ENCODE measurements at regions not wholly inside any gene's neighbourhood (a gene's known extent, or its start where the extent isn't known, plus 50 kb on each side); places are given as distances from the start of the nearest gene placed in this dataset.
A peak's percentile ranks its signal among the peaks of the same experiment; 100 is the strongest.

DNA sequence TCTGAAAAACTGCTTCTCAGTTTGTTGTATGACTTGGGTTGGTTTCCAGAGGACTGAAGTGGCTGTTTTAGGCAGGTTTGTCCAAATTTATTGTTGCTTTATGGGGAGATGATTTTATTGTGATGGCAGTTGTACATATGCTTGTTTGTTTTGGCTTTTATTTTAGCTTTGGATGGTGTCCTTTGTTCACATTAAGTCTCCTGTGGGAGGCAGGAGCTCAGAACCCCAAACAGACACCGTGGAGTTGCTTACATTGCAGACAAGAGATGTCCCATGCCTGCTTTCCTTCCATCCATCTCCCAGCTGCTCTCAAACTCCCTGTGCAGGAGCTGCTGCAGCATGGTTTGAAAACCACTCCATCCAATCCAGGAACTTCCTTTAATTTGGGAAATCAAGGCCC, 414.7 kb downstream of the LPIN1 start:
- H3K4me3 ChIP-seq, result no peak overlapping the region
- no peaks in the 10 kb centered on the region for H3K36me3 ChIP-seq
- no peak for TF ChIP-seq CTCF (IDR thresholded peaks at IDR 0.05; ENCODE audit: borderline replicate concordance)
- peaks cover 9% of the 10 kb centered on the region for H3K4me1 ChIP-seq
- no peaks in the 10 kb centered on the region for H3K27me3 ChIP-seq (ENCODE audit: low read depth)
- no peaks in the 10 kb centered on the region for H3K9me3 ChIP-seq (replicated peaks)
- intact Hi-C loops (cut with micrococcal nuclease), result no loop called here
- H3K27ac ChIP-seq (replicated peaks), result no peak overlapping the region
- no peak for DNase-seq

DNA sequence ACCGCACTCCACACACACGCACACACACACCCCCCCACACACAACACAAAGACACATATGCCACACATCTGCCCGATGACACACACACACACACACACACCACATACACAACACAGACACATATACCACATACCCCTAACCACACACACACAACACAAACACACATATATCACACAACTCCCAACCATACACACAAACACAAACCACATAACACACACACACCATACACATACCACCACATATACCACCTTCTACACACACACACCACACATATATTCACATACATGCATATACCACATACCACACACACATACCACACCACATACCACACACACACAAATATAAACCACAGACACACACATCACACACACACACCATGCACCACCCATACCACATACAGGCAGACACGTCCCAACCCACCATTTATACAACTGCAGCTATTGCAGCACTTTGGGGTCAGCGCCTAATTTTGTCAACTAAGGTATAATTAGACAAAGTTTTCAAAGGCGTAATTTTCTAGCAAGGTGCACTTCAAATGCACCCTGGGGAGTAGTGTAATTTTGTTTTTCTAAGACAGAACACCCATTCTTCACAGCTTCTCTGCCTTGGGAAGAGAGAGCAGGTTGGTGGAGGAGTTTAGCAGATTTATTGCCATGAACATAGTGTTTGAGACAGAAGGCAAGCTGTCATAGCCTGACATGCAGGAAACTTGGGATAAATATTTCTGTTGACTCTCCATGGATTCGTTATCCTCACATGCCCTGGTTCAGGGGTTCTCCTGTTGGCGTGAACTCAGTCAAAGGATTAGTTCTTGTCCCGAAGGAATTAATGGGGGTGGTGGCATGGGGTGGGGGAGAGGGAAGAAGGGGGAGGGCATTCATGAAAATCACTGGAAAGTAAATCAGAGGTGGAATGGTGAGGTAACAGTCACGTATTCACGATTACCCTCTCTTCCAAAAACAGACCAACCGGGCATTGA, 416.1 kb downstream of the LPIN1 start:
- no peaks in the 10 kb centered on the region for H3K9me3 ChIP-seq (replicated peaks)
- no peaks in the 10 kb centered on the region for H3K27me3 ChIP-seq (ENCODE audit: low read depth)
- H3K4me1 ChIP-seq, result no peaks in the 10 kb centered on the region
- H3K4me3 ChIP-seq, result no peak overlapping the region
- no peak for TF ChIP-seq CTCF (IDR thresholded peaks at IDR 0.05; ENCODE audit: borderline replicate concordance)
- no peaks in the 10 kb centered on the region for H3K36me3 ChIP-seq
- DNase-seq, result no peak
- intact Hi-C loops (cut with micrococcal nuclease), result no loop called here
- no peak overlapping the region for H3K27ac ChIP-seq (replicated peaks)

- Histone ChIP-seq H3K9me3 (replicated peaks) (no peaks in the 10 kb centered on the region), H3K27me3 (ENCODE audit: low read depth) (no peaks in the 10 kb centered on the region), H3K4me1 (peaks cover 11% of the 10 kb centered on the region), H3K36me3 (no peaks in the 10 kb centered on the region), H3K27ac (replicated peaks) (no peak overlapping the region), H3K4me3 (no peak overlapping the region)
- TF ChIP-seq CTCF (IDR thresholded peaks at IDR 0.05; ENCODE audit: borderline replicate concordance), result no peak
- intact Hi-C loops (cut with micrococcal nuclease), result no loop called here
- no peak for DNase-seq
Observed at GRCh38 chr2:12163866-12164265, 417.4 kb downstream of the LPIN1 start.

- intact Hi-C loops (cut with micrococcal nuclease), result no loop called here
- no peaks in the 10 kb centered on the region for H3K9me3 ChIP-seq (replicated peaks)
- no peaks in the 10 kb centered on the region for H3K36me3 ChIP-seq
- no peaks in the 10 kb centered on the region for H3K27me3 ChIP-seq (ENCODE audit: low read depth)
- no peak for TF ChIP-seq CTCF (IDR thresholded peaks at IDR 0.05; ENCODE audit: borderline replicate concordance)
- no peak overlapping the region for H3K4me3 ChIP-seq
- H3K27ac ChIP-seq (replicated peaks), result no peak overlapping the region
- DNase-seq, result no peak
- H3K4me1 ChIP-seq, result peaks cover 19% of the 10 kb centered on the region
Observed at GRCh38 chr2:12164689-12165088, 418.3 kb downstream of the LPIN1 start.

DNA sequence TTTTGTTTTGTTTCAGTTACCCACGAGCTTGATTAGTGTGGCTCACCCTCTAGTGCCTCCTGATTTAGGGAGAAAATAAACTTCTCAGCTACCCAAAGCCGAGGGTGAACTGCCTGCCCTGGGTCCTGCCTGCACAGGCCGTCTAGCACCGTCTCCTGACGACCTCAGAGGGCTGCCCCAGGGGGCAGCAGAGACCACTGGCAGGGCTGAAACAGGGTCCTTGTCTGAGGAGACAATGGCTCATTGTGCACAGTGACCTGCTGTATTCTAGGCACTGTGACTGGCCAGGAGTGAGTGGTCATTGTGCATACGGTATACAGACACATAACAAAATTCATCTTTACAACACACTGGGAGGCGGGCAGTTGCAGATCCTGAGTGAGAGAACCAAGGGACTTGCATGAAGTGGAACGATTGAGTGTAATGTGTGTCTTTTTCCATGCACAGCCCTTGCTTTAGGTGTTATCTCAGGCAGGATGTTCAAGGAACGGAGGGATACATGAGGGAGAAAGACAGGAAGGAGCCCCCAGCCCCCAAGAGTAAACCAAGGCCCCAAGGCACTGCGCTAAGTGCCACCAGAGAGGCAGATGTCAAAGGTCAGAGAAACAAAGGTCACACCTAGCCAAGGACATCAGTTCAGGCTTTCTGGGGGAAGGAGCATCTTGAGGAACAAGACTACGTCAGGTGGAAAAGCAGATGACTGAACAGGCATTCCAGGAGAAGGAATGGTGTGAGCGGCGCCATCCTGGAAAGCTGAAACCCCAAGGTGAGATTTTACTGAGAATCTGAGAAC, 421.3 kb downstream of the LPIN1 start:
- H3K27me3 ChIP-seq (ENCODE audit: low read depth), result no peaks in the 10 kb centered on the region
- no peak overlapping the region for H3K4me3 ChIP-seq
- no peak for DNase-seq
- TF ChIP-seq CTCF (IDR thresholded peaks at IDR 0.05; ENCODE audit: borderline replicate concordance), result peak; percentile 59
- peaks cover 29% of the 10 kb centered on the region for H3K4me1 ChIP-seq
- peak overlapping the region; percentile 77 for H3K27ac ChIP-seq (replicated peaks)
- H3K36me3 ChIP-seq, result no peaks in the 10 kb centered on the region
- intact Hi-C loops (cut with micrococcal nuclease), result no loop called here
- no peaks in the 10 kb centered on the region for H3K9me3 ChIP-seq (replicated peaks)

Data from left ventricle myocardium inferior (tissue), 1 donor.